ENCODE measurements at regions not wholly inside any gene's neighbourhood (a gene's known extent, or its start where the extent isn't known, plus 50 kb on each side); places are given as distances from the start of the nearest gene placed in this dataset.
A peak's percentile ranks its signal among the peaks of the same experiment; 100 is the strongest.

DNA sequence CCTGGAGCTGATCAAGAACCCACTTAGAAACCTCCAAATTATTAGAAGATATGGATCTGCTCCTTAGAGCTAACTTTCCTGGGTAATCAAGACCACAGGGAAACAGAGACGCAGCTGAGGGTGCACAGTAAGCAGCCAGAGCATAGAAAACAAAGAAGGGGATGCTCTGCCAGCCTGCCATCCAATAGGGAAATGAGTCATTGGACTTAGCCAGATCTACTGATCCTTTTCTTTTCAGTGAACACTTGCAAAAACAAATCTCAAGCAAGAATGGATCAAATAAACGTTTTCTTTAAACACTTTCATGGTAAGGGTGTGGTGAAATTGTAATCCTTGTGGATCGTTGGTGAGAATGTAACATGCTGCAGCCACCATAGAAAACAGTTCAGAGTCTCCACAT lies 474.0 kb downstream of the LTN1 start:
- peak; percentile 31 for DNase-seq

DNA sequence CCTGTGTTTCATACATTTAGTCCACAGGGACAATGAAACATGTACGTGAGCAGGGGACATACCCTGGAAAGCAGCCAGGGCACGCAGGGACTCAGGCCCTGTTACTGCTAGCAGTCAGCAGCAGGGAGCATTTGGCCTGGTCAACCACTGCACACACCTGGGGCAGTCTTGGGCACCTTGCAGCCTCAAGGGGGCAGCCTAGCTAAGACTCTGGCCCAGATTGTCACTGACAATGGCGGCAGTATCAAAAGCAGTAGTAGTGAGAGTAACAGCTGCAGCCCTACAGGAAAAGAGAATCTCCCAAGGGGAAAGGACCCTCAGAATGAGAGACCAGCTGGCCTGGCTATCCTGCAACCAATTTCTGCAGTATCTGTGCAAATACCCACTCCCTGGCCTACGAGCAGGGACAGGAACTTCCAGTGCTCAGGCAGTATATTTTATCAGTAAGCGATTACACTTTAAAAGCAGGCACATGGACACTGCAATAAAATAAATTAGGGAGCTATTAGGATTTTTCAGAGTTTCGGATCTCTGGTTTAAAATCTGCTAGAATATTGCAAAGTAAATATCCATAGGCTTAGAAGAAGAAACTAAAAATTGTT lies 475.6 kb downstream of the LTN1 start:
- no peak for DNase-seq

DNA sequence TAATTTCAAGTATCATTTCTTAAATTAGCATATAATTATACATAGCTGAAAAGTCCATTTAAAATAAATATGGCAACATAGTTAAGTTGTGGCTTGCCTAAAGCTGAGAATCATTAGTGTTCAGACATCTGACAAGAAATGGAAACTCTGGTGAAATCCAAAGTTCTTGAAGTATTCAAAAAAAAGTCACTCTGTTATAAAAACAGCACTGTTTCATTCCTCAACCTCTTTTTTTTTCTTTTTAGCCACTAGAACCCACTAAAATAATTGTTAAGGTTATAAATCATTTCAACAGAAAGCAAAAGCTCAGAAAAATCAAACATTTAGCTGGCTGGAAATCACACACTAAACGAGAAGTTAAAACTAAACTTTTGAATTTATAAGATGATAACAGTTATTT lies 476.7 kb downstream of the LTN1 start:
- DNase-seq, result peak; percentile 23

DNA sequence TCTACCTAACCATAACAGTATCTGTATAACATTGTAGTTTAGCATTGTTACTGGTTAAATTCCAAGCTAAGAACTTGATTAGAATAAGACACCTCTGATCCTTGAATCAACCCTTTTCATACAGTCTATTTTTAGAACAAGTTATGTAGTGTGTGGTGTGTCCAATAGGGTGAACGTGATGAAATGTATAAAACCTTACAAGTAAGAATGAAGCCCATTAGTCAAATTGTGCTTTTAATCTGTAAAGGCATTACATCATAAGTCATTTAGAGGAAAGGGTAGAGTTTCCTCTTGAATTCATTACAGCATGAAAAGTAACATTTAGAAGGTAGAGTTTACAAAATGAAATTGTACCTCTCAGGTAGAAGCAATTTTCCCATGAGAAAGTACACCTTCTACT lies 479.2 kb downstream of the LTN1 start:
- no peak for DNase-seq

DNA sequence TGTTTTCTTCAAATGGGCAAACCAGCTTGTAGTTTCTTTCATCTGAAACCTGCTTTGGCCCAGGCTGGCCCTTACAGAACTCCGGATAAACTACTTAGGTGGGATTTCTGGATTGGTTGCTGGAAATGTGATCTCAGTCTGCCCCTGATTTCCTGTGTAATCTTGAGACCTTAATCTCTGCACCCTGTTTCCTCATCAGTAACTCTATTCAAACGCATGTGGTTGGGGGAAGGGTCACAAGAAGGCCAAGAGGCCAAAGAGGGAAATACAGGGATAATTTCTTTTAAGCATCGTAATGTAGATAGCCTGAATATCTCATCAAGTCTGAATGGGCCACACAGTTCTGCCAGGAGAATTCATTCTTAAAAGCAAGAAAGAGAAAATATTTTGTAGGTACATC lies 483.6 kb downstream of the LTN1 start:
- no peak for DNase-seq

DNA sequence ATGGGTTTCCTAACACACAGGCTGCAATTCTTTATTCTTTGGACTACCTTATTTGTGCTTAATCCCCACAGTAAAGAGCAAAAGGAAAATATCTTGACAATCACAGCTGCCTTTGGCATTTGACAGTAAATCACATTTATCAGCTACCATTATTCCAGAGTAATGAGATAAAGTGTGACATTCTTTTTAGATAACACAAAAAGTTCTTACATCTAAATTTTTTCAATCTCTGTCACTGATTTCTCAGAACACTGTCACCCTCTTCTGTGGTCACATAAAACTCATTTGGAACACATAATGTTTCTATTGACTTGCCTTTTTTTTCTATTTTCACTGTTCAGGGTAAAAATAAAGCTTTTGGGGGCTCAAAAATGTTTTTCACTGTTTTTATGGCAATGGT lies 484.6 kb downstream of the LTN1 start:
- DNase-seq, result no peak

DNA sequence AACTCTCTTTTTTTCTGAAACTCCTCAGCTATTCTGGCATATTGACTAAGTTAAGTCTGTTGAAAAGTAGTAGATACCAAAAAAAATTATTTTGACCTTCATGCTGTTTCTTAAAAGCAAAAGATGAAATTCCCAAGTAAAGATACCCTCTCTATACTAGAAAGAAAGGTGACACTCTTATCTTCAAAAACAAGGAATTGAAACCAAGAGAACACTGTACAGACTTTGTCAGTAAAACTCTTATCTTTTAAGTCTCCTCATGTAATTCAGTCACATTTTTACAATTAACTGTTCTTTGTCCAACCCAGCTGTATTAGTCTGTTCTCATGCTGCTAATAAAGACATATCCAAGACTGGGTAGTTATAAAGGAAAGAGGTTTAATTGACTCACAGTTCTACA lies 496.2 kb downstream of the LTN1 start:
- DNase-seq, result no peak

DNA sequence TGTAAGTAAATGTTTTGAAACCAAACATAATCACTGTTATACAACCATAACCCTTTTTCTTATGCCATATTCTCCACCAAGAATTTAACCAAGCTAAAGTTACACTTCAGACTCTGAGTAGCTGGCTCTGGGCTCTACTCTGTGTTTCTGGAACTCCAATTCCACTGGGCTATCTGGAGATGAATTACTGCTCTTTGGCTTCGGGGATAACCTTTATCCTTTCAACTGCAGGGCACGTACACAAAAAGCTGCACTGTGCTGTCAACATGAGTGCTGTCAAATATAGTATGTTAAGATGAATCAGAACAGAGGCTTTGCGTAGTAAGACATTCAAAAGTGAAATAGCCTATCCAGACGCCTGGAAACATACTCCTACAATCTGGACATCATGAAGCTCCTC lies 500.6 kb downstream of the LTN1 start:
- no peak for DNase-seq

DNA sequence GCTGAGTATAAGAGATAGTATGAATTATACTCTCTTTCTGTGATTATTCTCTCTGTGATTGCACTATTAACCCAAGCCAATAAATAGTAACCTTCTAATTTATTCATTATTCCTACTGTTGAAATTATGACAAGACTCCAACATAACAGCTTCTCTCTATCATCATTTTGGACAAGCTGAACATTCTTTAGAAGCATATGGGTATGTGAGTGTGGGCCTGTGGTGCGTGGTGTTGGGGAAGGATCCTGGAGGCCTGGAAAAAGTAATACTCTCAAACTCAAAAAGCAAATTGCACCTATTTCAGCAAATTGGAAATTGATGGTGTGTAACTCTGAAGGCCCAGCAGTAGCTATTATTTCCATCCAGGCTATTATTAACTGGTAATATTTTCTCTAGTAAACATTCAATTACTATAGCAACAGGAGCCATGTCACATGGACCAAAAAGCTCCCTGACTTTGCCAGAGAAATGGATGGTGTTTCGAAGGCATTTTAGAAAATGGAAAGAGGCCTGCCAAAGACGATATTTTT lies 502.8 kb downstream of the LTN1 start:
- DNase-seq, result no peak

DNA sequence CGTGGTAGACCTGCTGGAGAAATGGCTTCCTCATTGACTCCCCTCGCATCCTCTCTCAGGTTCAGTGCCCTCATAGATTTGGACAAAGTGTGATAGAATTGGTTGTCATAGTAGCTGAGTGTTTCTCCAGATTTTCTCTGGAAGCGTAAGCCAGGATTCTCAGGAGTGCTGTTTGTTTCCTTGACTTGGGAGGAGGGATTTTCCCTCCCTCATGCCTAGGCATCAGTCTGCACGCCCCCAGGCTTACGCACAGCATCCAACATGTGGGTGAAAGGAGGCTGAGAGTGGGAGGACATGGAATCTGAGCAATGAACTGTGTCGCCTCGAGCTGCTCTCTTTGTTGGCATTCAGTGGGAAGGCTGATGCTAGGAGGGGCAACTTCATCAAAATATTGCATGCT lies 503.5 kb downstream of the LTN1 start:
- DNase-seq, result no peak

DNA sequence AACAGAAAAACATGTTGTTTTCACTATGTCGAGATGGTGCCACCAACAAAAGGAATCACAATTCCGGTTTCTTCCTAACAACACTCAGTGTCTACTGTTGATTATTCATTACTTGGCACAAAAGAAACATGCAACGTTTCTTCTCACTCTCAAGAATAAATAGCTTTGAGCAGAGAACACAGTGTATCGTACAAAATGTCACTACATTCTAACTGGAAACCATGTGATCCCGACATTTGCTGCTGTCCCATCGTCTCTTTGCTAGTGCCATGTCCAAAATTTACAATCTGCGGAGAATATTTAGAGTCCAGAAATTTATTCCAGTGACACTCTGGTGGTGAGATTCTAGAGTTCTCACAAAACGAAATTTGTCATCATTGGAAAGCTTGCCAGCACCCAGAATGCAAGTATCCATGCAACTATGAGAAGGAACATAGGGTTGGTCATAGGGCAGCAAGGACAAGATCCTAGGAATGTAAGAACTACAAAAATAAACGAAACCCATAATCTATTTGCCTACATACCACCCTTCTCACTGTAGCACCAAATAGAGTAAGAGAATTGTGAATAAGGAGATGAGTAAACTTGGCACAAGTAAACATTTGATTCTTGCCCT lies 505.1 kb downstream of the LTN1 start:
- DNase-seq, result peak; percentile 43

DNA sequence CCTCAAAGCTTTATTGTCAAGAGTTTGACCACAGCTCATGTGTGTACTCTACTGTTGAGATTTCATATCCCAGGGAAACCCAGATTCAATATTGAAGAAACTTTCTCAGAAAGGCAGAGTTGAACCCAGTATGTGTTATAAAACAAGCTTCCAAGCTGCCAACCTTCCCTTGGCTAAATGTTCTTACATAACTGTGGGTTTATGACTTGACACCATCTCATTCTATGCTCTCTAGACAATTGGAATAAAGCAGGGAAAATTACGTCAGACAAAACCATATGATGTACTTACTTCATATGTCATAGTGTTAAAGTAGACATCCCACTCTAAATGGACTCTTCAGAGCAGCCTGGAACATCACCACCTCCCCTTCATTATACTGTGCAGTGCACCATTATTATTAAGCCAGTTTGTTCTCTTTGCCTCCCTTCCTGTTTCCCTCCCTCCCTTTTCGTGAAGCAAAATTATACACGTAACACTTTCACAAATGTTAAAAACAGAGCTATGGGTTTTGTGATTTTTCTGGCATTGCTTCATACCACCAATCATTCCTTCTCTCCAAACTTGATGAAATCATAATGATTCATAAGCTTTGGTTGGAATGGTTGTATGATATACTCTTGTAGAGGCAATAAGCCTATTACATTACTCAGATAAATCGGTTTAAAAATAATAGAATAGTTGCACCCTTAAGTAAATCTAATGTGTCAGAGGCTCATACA lies 507.2 kb downstream of the LTN1 start:
- peak; percentile 96 for DNase-seq

DNA sequence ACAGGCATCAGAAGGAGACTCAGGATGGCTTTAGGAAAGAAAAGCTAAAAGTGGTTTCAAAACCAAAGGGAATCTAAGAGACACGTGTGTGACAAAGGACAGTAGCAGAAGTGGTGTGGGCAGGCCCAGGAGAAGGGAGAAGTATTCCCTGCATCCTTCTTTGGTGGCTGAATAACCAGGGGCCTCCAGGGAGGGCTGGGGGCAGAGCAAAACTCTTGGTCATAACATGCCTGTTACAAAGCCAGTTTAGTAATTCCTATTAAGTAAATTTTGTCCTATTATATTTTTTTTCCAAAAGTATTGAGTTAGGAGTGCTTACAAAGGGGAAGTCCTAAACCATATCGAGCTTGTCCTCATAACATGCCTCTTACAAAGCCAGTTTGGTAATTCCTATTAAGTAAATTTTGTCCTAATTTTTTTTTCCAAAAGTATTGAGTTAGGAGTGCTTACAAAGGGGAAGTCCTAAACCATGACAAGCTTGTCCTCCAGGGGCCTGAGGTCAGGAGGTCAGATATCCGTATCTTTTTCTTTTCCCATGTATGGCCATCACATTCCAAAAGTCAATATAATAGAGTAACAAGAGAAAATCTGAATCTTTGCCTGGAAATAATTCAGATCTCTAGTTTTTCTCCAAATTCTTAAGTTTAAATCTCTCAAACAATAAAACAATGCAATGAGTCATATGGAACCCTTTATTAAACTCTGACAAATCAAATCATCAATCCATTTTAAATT lies 509.2 kb downstream of the LTN1 start:
- peak; percentile 74 for DNase-seq

DNA sequence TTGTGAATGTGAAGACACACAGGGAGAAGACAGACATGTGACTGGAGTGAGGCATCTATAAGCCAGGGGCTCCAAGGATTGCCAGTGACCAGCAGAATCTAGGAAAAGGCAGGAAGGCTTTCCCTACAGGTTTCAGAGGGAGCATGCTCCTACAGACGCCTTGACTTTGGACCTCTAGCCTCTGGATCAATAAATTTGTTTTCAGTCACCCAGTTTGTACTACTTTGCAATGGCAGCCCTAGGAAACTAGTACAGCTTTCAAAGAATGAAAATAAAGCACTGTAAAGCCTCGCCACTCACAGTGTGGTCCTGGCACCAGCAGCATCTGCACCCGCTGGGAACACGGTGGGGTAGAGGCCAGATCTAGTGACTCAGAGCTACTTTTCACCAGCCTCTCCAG lies 510.0 kb downstream of the LTN1 start:
- DNase-seq, result no peak

DNA sequence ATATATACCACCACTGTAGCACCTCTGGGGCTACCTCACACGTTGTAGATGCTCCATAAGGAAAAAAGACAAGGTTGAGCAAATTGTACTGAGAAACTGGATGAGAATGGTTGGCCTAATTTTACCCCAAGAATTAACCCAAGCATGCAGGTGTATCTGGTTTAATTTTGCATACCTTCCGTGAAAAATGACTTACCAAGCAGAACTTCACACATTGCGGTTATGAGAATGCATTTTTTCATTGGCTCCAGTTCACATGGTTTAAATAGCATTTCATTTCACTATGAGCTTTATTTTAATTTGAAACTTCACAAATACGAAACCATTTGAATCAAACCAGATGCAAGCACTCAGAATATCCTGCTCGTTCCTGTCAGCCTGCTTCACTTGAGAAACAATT lies 512.2 kb downstream of the LTN1 start:
- DNase-seq, result peak; percentile 68

DNA sequence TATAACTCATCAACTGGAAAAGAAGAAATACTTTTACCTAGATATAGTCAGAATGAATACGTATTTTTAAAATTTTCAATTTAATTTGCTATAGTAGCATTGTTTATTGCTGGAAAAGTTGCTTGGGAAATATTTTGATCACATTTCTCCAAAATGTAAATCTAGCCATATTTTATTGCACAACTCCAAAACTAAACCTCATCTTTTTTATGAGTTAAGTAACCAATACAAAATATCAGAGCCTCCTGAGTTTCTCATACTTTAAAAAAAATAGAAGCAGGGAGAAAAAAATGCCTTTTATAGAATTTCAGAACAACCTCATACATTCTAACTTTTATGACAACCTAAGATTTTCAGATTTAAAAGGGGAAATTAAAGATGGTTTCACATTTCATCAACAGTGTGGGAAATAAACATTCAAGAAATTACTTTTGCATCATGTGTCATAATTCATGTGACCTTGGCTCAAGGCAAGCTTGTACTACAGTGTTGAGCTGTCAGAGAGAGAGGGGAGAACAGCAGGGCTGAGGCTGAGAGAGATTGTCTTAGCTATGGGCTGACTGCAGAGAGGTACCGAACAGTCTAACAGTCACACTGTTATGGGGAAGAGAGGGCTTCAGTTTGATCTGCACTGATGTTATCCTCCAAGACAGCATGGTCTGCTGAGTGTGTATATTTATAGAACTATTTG lies 519.0 kb downstream of the LTN1 start:
- DNase-seq, result peak; percentile 15

DNA sequence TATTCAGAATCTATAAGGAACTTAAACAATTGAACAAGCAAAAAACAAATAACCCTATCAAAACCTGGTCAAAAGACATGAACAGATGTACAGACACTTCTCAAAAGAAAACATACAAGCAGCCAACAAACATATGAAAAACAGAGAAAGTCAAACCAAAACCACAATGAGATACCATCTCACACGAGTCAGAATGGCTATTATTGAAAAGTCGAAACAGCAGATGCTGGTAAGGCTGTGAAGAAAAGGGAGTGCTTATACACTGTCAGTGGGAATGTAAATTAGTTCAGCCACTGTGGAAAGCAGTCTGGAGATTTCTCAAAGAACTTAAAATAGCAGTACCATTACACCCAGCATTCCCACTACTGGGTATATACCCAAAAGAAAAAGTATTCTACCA lies 520.1 kb downstream of the LTN1 start:
- peak; percentile 57 for DNase-seq

DNA sequence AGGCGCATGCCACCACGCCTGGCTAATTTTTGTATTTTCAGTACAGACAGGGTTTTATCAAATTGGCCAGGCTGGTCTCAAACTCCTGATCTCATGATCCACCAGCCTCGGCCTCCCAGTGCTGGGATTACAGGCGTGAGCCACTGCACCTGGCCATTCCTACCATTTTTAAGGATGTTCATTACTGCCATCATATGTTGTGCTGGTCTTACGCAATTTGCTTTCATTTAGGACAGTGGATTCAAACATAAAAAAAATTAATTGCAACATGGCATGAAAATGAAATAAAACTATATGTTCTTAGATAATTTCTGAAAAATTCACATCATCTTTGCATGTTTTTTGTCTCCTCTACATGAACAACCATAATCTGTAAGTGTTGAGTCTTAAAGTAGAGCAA lies 527.7 kb downstream of the LTN1 start:
- DNase-seq, result no peak

DNA sequence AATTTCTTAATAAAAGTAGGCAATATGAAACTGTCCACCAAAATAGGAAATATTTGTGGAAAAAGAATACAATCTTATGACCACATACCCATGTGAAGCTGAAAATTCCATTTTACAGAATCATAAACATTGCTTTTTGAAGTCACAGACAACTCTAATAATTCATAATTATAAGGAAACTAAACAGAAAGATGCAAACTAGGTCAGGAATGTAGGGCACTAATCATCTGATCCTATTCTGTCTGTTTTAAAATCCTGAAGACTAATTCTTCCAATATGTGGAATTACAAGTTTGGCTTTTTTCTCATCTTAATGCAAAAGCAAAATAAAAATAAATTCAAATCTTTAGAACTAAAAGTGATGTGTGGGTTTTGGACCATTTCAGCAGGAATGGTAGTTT lies 528.6 kb downstream of the LTN1 start:
- DNase-seq, result peak; percentile 68

DNA sequence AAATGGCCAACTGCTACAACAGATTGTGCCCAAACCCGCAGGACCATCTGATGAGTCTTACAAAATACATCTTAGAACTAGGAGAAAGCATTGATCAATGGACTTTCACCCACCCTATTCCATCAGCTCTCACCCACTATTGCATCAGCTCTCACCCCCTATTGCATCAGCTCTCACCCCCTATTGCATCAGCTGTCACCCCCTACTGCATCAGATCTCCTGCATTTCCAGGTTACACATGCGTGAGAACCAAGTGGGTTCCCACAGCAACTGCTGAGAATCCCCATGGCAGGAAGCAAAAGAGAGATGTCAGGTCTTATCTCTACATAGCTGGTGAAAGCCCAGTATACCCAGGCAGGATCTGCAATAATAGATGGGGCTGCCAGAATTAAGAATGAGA lies 533.5 kb downstream of the LTN1 start:
- DNase-seq, result no peak

DNA sequence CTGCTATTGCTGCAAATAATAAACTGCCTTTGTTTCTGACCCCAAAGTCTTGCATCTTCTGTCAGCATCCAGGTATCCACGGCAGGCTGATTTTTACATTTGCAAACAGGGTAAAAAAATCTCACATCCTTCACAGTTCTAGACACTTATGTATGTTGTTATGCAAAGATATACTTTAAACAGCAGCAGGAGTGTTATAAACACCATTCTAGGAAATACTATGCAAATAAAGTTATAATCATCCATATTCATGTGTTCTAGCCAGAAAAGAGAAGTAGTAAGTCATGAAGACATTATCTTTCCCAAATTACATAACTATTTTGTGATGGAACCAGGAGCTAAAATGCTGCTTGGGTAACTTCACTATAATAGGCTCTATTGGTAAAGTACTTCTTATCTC lies 534.2 kb downstream of the LTN1 start:
- no peak for DNase-seq

DNA sequence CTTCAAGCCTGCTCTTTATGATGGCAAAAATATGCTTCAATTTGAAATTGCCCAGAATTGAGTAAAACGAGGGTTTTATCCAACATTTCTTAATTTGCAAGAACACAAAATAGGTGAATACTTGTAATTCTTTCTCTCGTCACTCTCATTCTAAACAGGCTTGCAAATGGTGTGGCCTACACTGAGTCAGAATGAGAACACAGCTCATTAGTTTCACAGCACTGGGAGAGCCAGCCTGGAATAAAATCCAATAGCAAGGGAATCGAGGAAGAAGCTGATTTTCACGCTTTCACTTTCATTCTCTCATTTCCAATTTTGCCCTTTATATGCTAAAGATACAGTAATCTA lies 537.5 kb downstream of the LTN1 start:
- peak; percentile 81 for DNase-seq
